LoVo (cell line): ENCODE measurements at regions not wholly inside any gene's neighbourhood (a gene's known extent, or its start where the extent isn't known, plus 50 kb on each side); places are given as distances from the start of the nearest gene placed in this dataset.
A peak's percentile ranks its signal among the peaks of the same experiment; 100 is the strongest.
"Not testable (repeated sequence)": the region's sequence is repeated elsewhere in the genome, so short reads cannot be mapped to it uniquely, and the experiment has no call there.

Experiments used
- DNase-seq: peaks from one replicate; pipeline ENCODE4 v3.0.0-alpha.2; 2016; ENCODE audit warnings: low spot score

GRCh38 chr7:4319280-4319679 is 362.8 kb upstream of the FOXK1 start:
- DNase-seq, result no peak

- DNase-seq, result no peak
These were observed 356.4 kb upstream of the FOXK1 start for GRCh38 chr7:4325732-4326131.

GRCh38 chr7:4331711-4332110 is 350.4 kb upstream of the FOXK1 start:
- no peak for DNase-seq

- DNase-seq, result no peak
These were observed 343.5 kb upstream of the FOXK1 start for GRCh38 chr7:4338556-4338955.

GRCh38 chr7:4343272-4344247 is 338.5 kb upstream of the FOXK1 start:
- no peak for DNase-seq

- DNase-seq, result no peak
These were observed 337.1 kb upstream of the FOXK1 start for GRCh38 chr7:4345004-4345403.

GRCh38 chr7:4352069-4352468 is 330.0 kb upstream of the FOXK1 start:
- no peak for DNase-seq

- DNase-seq, result no peak
These were observed 320.3 kb upstream of the FOXK1 start for GRCh38 chr7:4361774-4362173.

GRCh38 chr7:4383584-4383983 is 298.5 kb upstream of the FOXK1 start:
- no peak for DNase-seq

GRCh38 chr7:4386190-4386589 is 295.9 kb upstream of the FOXK1 start:
- no peak for DNase-seq

- DNase-seq, result not testable (repeated sequence)
These were observed 291.0 kb upstream of the FOXK1 start for GRCh38 chr7:4391103-4391502.

GRCh38 chr7:4394736-4395135 is 287.4 kb upstream of the FOXK1 start:
- DNase-seq, result no peak

- no peak for DNase-seq
These were observed 283.0 kb upstream of the FOXK1 start for GRCh38 chr7:4399121-4399520.

GRCh38 chr7:4399596-4399995 is 282.5 kb upstream of the FOXK1 start:
- no peak for DNase-seq

- DNase-seq, result no peak
These were observed 275.6 kb upstream of the FOXK1 start for GRCh38 chr7:4406288-4407058.

GRCh38 chr7:4409946-4410345 is 272.1 kb upstream of the FOXK1 start:
- no peak for DNase-seq

GRCh38 chr7:4416396-4417056 is 265.6 kb upstream of the FOXK1 start:
- DNase-seq, result peak; percentile 49

GRCh38 chr7:4428526-4428925 is 253.6 kb upstream of the FOXK1 start:
- no peak for DNase-seq

GRCh38 chr7:4430227-4430626 is 251.9 kb upstream of the FOXK1 start:
- no peak for DNase-seq

GRCh38 chr7:4434306-4434705 is 247.8 kb upstream of the FOXK1 start:
- DNase-seq, result no peak

- no peak for DNase-seq
These were observed 245.7 kb upstream of the FOXK1 start for GRCh38 chr7:4436361-4436895.

GRCh38 chr7:4436936-4437335 is 245.2 kb upstream of the FOXK1 start:
- DNase-seq, result no peak
